ENCODE measurements at regions not wholly inside any gene's neighbourhood (a gene's known extent, or its start where the extent isn't known, plus 50 kb on each side); places are given as distances from the start of the nearest gene placed in this dataset.

DNA sequence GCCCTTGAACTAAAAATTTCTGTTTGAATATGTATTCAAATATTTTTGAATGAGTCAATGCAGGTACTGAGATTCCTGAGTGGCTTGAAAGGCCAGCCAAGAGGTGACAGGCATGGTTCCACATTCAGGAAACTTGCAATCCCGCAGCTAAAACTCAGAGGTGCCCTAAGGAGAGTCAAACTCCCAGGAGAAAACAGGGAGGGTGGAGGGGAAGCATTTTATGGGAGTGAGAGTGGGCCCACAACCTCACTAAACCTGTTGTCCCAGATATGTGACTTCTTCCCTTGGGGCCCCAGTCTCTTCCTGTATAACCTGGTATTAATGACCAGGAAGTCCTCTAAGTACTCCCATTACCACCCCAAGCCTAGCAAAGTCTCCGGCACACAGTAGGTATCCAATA, 189.6 kb downstream of the PLPP3 start:
- no CpG with 5 or more reads among the region's 2 CpGs for WGBS, 2 donors (ENCODE audit: extremely low coverage in 2 of 2, insufficient read length in 2 of 2, insufficient replicate concordance in 1 of 2)

DNA sequence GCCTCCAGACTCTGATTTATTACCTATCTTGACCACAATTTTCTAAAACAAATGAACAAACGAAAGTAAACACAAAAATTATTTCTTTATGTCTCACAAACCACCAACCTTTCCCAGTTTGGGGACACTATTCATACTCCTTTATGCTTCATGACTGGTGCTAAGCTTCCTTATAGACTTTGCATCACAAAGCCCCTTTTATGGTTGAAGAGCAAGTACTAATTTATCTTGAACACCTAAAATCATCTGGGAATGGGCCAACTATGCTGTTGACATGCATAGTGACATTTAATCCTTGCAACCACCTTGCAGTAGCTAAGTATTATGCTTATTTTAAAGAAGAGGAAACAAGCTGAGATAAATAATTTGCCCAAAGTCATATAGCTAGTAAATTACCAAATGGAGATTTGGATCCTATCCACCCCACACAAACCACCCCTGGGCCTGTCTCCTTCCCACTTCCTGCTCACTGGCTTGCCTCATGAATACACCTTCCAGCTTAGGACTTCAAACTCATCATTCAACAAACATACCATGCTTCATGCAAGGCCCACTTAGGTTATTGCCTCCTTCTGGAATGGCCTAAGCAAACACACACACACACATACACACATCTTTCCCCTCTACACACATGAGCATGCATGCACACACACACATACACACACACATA, 192.2 kb downstream of the PLPP3 start:
- no peak overlapping the region for H2BK120ac ChIP-seq (ENCODE audit: low read depth, low read length)
- H3K4ac ChIP-seq (ENCODE audit: low read length) = no peak overlapping the region
- no peak overlapping the region for H2BK12ac ChIP-seq (ENCODE audit: low read length)
- H3K79me1 ChIP-seq (ENCODE audit: low read depth, low read length) = no peaks in the 10 kb centered on the region
- no peak overlapping the region for H2AFZ ChIP-seq (ENCODE audit: low read length)
- H3K4me2 ChIP-seq (ENCODE audit: insufficient read depth, low read length, poor library complexity, severe bottlenecking) = no peak overlapping the region
- H3K4me3 ChIP-seq (ENCODE audit: low read length in 2 of 2) = no peak overlapping the region
- H3K36me3 ChIP-seq (replicated peaks in 1 of 2; ENCODE audit: control insufficient read depth in 2 of 2, insufficient read depth in 2 of 2, low read length in 2 of 2) = no peaks in the 10 kb centered on the region
- no peak overlapping the region for H3K14ac ChIP-seq (ENCODE audit: low read length)
- no peak overlapping the region for H4K8ac ChIP-seq (ENCODE audit: low read depth, low read length)
- no peak overlapping the region for H3K9ac ChIP-seq (ENCODE audit: low read depth, low read length, poor library complexity)
- H2AK5ac ChIP-seq (ENCODE audit: low read depth, low read length) = no peak overlapping the region
- no peak overlapping the region for H3K23ac ChIP-seq (ENCODE audit: low read depth, low read length, poor library complexity)
- no peak for DNase-seq (ENCODE audit: low spot score)
- no peak overlapping the region for H3K27ac ChIP-seq (replicated peaks; ENCODE audit: low read length)
- no peak overlapping the region for H4K91ac ChIP-seq (ENCODE audit: low read depth, low read length, poor library complexity)
- H2BK5ac ChIP-seq (ENCODE audit: low read length) = no peak overlapping the region
- no peak overlapping the region for H2BK15ac ChIP-seq (ENCODE audit: low read length)
- no peaks in the 10 kb centered on the region for H3K27me3 ChIP-seq (ENCODE audit: control insufficient read depth in 3 of 3, insufficient read depth in 3 of 3, low read depth in 1 of 3, low read length in 3 of 3)
- peaks cover 6 to 9% of the 10 kb centered on the region in 2 donors for H3K4me1 ChIP-seq (ENCODE audit: control insufficient read depth in 2 of 2, insufficient read depth in 1 of 2, low read depth in 1 of 2, low read length in 2 of 2)
- no peak overlapping the region for H3K18ac ChIP-seq (ENCODE audit: low read length)
- H3K9me3 ChIP-seq (replicated peaks in 1 of 2; ENCODE audit: control insufficient read depth in 2 of 2, insufficient read depth in 1 of 2, low read depth in 1 of 2, low read length in 2 of 2) = no peaks in the 10 kb centered on the region
- no CpG with 5 or more reads among the region's 1 CpG for WGBS, 2 donors (ENCODE audit: extremely low coverage in 2 of 2, insufficient read length in 2 of 2, insufficient replicate concordance in 1 of 2)

More for the DNA sequence above, 189.6 kb downstream of the PLPP3 start:
- no peak overlapping the region for H3K23ac ChIP-seq (ENCODE audit: low read depth, low read length, poor library complexity)
- H2BK120ac ChIP-seq (ENCODE audit: low read depth, low read length) = no peak overlapping the region
- H4K8ac ChIP-seq (ENCODE audit: low read depth, low read length) = no peak overlapping the region
- no peak overlapping the region for H2AFZ ChIP-seq (ENCODE audit: low read length)
- H4K91ac ChIP-seq (ENCODE audit: low read depth, low read length, poor library complexity) = no peak overlapping the region
- H3K4me3 ChIP-seq (ENCODE audit: low read length in 2 of 2) = no peak overlapping the region
- no peak overlapping the region for H3K18ac ChIP-seq (ENCODE audit: low read length)
- H3K79me1 ChIP-seq (ENCODE audit: low read depth, low read length) = no peaks in the 10 kb centered on the region
- no peaks in the 10 kb centered on the region for H3K36me3 ChIP-seq (replicated peaks in 1 of 2; ENCODE audit: control insufficient read depth in 2 of 2, insufficient read depth in 2 of 2, low read length in 2 of 2)
- no peaks in the 10 kb centered on the region for H3K9me3 ChIP-seq (replicated peaks in 1 of 2; ENCODE audit: control insufficient read depth in 2 of 2, insufficient read depth in 1 of 2, low read depth in 1 of 2, low read length in 2 of 2)
- peaks cover 4 to 6% of the 10 kb centered on the region in 2 donors for H3K4me1 ChIP-seq (ENCODE audit: control insufficient read depth in 2 of 2, insufficient read depth in 1 of 2, low read depth in 1 of 2, low read length in 2 of 2)
- H3K4ac ChIP-seq (ENCODE audit: low read length) = no peak overlapping the region
- no peak overlapping the region for H2AK5ac ChIP-seq (ENCODE audit: low read depth, low read length)
- H2BK15ac ChIP-seq (ENCODE audit: low read length) = no peak overlapping the region
- no peaks in the 10 kb centered on the region for H3K27me3 ChIP-seq (ENCODE audit: control insufficient read depth in 3 of 3, insufficient read depth in 3 of 3, low read depth in 1 of 3, low read length in 3 of 3)
- no peak for DNase-seq (ENCODE audit: low spot score)
- H3K27ac ChIP-seq (replicated peaks; ENCODE audit: low read length) = no peak overlapping the region
- no peak overlapping the region for H2BK12ac ChIP-seq (ENCODE audit: low read length)
- no peak overlapping the region for H3K14ac ChIP-seq (ENCODE audit: low read length)
- no peak overlapping the region for H3K4me2 ChIP-seq (ENCODE audit: insufficient read depth, low read length, poor library complexity, severe bottlenecking)
- H2BK5ac ChIP-seq (ENCODE audit: low read length) = no peak overlapping the region
- H3K9ac ChIP-seq (ENCODE audit: low read depth, low read length, poor library complexity) = no peak overlapping the region

GRCh38 chr1:56385314-56385713, 194.0 kb downstream of the PLPP3 start:
- Histone ChIP-seq H2BK120ac (ENCODE audit: low read depth, low read length) (no peak overlapping the region), H2AFZ (ENCODE audit: low read length) (no peak overlapping the region), H3K4me2 (ENCODE audit: insufficient read depth, low read length, poor library complexity, severe bottlenecking) (no peak overlapping the region), H3K36me3 (replicated peaks in 1 of 2; ENCODE audit: control insufficient read depth in 2 of 2, insufficient read depth in 2 of 2, low read length in 2 of 2) (no peaks in the 10 kb centered on the region), H2BK5ac (ENCODE audit: low read length) (no peak overlapping the region), H3K9me3 (replicated peaks in 1 of 2; ENCODE audit: control insufficient read depth in 2 of 2, insufficient read depth in 1 of 2, low read depth in 1 of 2, low read length in 2 of 2) (no peaks in the 10 kb centered on the region), H3K27me3 (ENCODE audit: control insufficient read depth in 3 of 3, insufficient read depth in 3 of 3, low read depth in 1 of 3, low read length in 3 of 3) (no peaks in the 10 kb centered on the region), H3K9ac (ENCODE audit: low read depth, low read length, poor library complexity) (no peak overlapping the region), H2BK15ac (ENCODE audit: low read length) (no peak overlapping the region), H2BK12ac (ENCODE audit: low read length) (no peak overlapping the region), H3K18ac (ENCODE audit: low read length) (no peak overlapping the region), H4K91ac (ENCODE audit: low read depth, low read length, poor library complexity) (no peak overlapping the region), H3K4ac (ENCODE audit: low read length) (no peak overlapping the region), H2AK5ac (ENCODE audit: low read depth, low read length) (no peak overlapping the region), H3K4me3 (ENCODE audit: low read length in 2 of 2) (no peak overlapping the region), H3K23ac (ENCODE audit: low read depth, low read length, poor library complexity) (no peak overlapping the region), H4K8ac (ENCODE audit: low read depth, low read length) (no peak overlapping the region), H3K14ac (ENCODE audit: low read length) (no peak overlapping the region), H3K4me1 (ENCODE audit: control insufficient read depth in 2 of 2, insufficient read depth in 1 of 2, low read depth in 1 of 2, low read length in 2 of 2) (peaks cover under 1 to 5% of the 10 kb centered on the region in 2 donors), H3K27ac (replicated peaks; ENCODE audit: low read length) (no peak overlapping the region), H3K79me1 (ENCODE audit: low read depth, low read length) (no peaks in the 10 kb centered on the region)
- no peak for DNase-seq (ENCODE audit: low spot score)
- WGBS, 2 donors (ENCODE audit: extremely low coverage in 2 of 2, insufficient read length in 2 of 2, insufficient replicate concordance in 1 of 2) = no CpG with 5 or more reads among the region's 1 CpG

DNA sequence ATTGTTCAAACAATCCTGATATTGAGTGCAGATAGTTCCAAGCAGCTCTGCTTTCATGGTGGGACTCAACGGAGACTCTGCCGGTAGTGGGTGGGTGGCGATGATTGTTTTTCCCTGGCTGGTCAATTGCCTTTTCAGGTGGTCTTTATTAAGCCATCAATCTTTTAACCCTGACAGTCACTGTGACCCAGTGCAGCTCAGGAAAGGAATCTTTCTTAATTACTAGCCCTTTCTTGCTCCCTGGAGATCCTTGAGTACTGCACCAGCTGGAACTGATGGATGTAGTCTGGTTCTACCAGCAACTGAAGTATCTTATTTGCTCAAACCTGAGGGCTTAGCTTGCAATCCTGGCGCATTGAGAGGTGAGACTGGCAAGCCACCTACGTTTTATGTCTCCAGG, 196.4 kb downstream of the PLPP3 start:
- no peak overlapping the region for H2AFZ ChIP-seq (ENCODE audit: low read length)
- DNase-seq (ENCODE audit: low spot score) = no peak
- H3K9ac ChIP-seq (ENCODE audit: low read depth, low read length, poor library complexity) = no peak overlapping the region
- H2BK5ac ChIP-seq (ENCODE audit: low read length) = no peak overlapping the region
- no peak overlapping the region for H2AK5ac ChIP-seq (ENCODE audit: low read depth, low read length)
- H3K14ac ChIP-seq (ENCODE audit: low read length) = no peak overlapping the region
- H3K4ac ChIP-seq (ENCODE audit: low read length) = no peak overlapping the region
- no CpG with 5 or more reads among the region's 5 CpGs for whole genome bisulfite sequencing, 2 donors (ENCODE audit: extremely low coverage in 2 of 2, insufficient read length in 2 of 2, insufficient replicate concordance in 1 of 2)
- H3K27me3 ChIP-seq (ENCODE audit: control insufficient read depth in 3 of 3, insufficient read depth in 3 of 3, low read depth in 1 of 3, low read length in 3 of 3) = no peaks in the 10 kb centered on the region
- no peak overlapping the region for H2BK12ac ChIP-seq (ENCODE audit: low read length)
- no peaks in the 10 kb centered on the region for H3K79me1 ChIP-seq (ENCODE audit: low read depth, low read length)
- H2BK120ac ChIP-seq (ENCODE audit: low read depth, low read length) = no peak overlapping the region
- H3K4me1 ChIP-seq (ENCODE audit: control insufficient read depth in 2 of 2, insufficient read depth in 1 of 2, low read depth in 1 of 2, low read length in 2 of 2) = peaks cover 0 to 5% of the 10 kb centered on the region in 2 donors
- H3K4me2 ChIP-seq (ENCODE audit: insufficient read depth, low read length, poor library complexity, severe bottlenecking) = no peak overlapping the region
- H4K91ac ChIP-seq (ENCODE audit: low read depth, low read length, poor library complexity) = no peak overlapping the region
- no peaks in the 10 kb centered on the region for H3K36me3 ChIP-seq (replicated peaks in 1 of 2; ENCODE audit: control insufficient read depth in 2 of 2, insufficient read depth in 2 of 2, low read length in 2 of 2)
- no peak overlapping the region for H3K27ac ChIP-seq (replicated peaks; ENCODE audit: low read length)
- no peak overlapping the region for H2BK15ac ChIP-seq (ENCODE audit: low read length)
- no peak overlapping the region for H3K4me3 ChIP-seq (ENCODE audit: low read length in 2 of 2)
- no peak overlapping the region for H3K23ac ChIP-seq (ENCODE audit: low read depth, low read length, poor library complexity)
- no peaks in the 10 kb centered on the region for H3K9me3 ChIP-seq (replicated peaks in 1 of 2; ENCODE audit: control insufficient read depth in 2 of 2, insufficient read depth in 1 of 2, low read depth in 1 of 2, low read length in 2 of 2)
- no peak overlapping the region for H3K18ac ChIP-seq (ENCODE audit: low read length)
- no peak overlapping the region for H4K8ac ChIP-seq (ENCODE audit: low read depth, low read length)

Data from neuronal stem cell (in vitro differentiated cells).